Epithelial cell of esophagus (primary cell): ENCODE measurements at regions not wholly inside any gene's neighbourhood (a gene's known extent, or its start where the extent isn't known, plus 50 kb on each side); places are given as distances from the start of the nearest gene placed in this dataset.
"Not testable (repeated sequence)": the region's sequence is repeated elsewhere in the genome, so short reads cannot be mapped to it uniquely, and the experiment has no call there.

Experiments
- DNase-seq: peaks from one replicate; pipeline ENCODE4 v3.0.0; 2010; ENCODE audit warnings: low read depth
- H3K4me3 ChIP-seq: 2 replicates; pipeline ENCODE4 v1.5.1; 2011; ENCODE audit warnings: mild to moderate bottlenecking, low read length, control low read depth
- CTCF ChIP-seq: IDR thresholded peaks from 2 replicates; pipeline ENCODE4 v1.5.1; 2011; ENCODE audit warnings: low read depth, mild to moderate bottlenecking, low read length, control low read depth, inconsistent platforms; ENCODE audit not compliant: insufficient read depth; ENCODE audit errors: missing control alignments

- no peak for DNase-seq
- no peak for TF ChIP-seq CTCF
- H3K4me3 ChIP-seq = no peak overlapping the region
These were observed 145.3 kb upstream of the PRR23C start for GRCh38 chr3:139189943-139190342.

- DNase-seq, H3K4me3 ChIP-seq: not testable (repeated sequence)
These were observed 149.4 kb upstream of the MRPS22 start for GRCh38 chr3:139194421-139194820.

- not testable (repeated sequence) for DNase-seq, H3K4me3 ChIP-seq
These were observed 147.7 kb upstream of the MRPS22 start for GRCh38 chr3:139196146-139196545.

GRCh38 chr3:139197251-139197650 lies 146.6 kb upstream of the MRPS22 start:
- DNase-seq = no peak
- no peak overlapping the region for H3K4me3 ChIP-seq
- TF ChIP-seq CTCF = no peak

- TF ChIP-seq CTCF = no peak
- no peak for DNase-seq
- H3K4me3 ChIP-seq = no peak overlapping the region
These were observed 145.6 kb upstream of the MRPS22 start for GRCh38 chr3:139198186-139198585.

- no peak for TF ChIP-seq CTCF
- peak; percentile 64 for DNase-seq
- H3K4me3 ChIP-seq = no peak overlapping the region
These were observed 144.9 kb upstream of the MRPS22 start for GRCh38 chr3:139198929-139199328.

GRCh38 chr3:139199421-139200010 lies 144.3 kb upstream of the MRPS22 start:
- no peak for DNase-seq
- H3K4me3 ChIP-seq = no peak overlapping the region
- no peak for TF ChIP-seq CTCF

GRCh38 chr3:139201446-139202225 lies 142.2 kb upstream of the MRPS22 start:
- no peak for DNase-seq
- no peak overlapping the region for H3K4me3 ChIP-seq
- TF ChIP-seq CTCF = no peak
